ENCODE measurements at regions not wholly inside any gene's neighbourhood (a gene's known extent, or its start where the extent isn't known, plus 50 kb on each side); places are given as distances from the start of the nearest gene placed in this dataset.
A peak's percentile ranks its signal among the peaks of the same experiment; 100 is the strongest.

- TF ChIP-seq, protein P1, sequence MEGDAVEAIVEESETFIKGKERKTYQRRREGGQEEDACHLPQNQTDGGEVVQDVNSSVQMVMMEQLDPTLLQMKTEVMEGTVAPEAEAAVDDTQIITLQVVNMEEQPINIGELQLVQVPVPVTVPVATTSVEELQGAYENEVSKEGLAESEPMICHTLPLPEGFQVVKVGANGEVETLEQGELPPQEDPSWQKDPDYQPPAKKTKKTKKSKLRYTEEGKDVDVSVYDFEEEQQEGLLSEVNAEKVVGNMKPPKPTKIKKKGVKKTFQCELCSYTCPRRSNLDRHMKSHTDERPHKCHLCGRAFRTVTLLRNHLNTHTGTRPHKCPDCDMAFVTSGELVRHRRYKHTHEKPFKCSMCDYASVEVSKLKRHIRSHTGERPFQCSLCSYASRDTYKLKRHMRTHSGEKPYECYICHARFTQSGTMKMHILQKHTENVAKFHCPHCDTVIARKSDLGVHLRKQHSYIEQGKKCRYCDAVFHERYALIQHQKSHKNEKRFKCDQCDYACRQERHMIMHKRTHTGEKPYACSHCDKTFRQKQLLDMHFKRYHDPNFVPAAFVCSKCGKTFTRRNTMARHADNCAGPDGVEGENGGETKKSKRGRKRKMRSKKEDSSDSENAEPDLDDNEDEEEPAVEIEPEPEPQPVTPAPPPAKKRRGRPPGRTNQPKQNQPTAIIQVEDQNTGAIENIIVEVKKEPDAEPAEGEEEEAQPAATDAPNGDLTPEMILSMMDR (IDR thresholded peaks at IDR 0.05; ENCODE audit: control insufficient read depth, insufficient read depth, low read depth, low read length, missing control alignments), result no peak
Observed at GRCh38 chr5:8848366-8848765, 697.5 kb downstream of the SEMA5A start.

GRCh38 chr5:8848997-8849594, 696.8 kb downstream of the SEMA5A start:
- TF ChIP-seq, protein P1 (IDR thresholded peaks at IDR 0.05; ENCODE audit: control insufficient read depth, insufficient read depth, low read depth, low read length, missing control alignments), result no peak
- H3K4me3 ChIP-seq (ENCODE audit: control insufficient read depth, low read depth, low read length), result no peak overlapping the region
- peak; percentile 55 for DNase-seq (ENCODE audit: low read depth)

More at GRCh38 chr5:8848366-8848765, 697.5 kb downstream of the SEMA5A start:
- no peak for DNase-seq (ENCODE audit: low read depth)
- no peak overlapping the region for H3K4me3 ChIP-seq (ENCODE audit: control insufficient read depth, low read depth, low read length)

- H3K4me3 ChIP-seq (ENCODE audit: control insufficient read depth, low read depth, low read length), result no peak overlapping the region
- TF ChIP-seq, protein P1 (IDR thresholded peaks at IDR 0.05; ENCODE audit: control insufficient read depth, insufficient read depth, low read depth, low read length, missing control alignments), result no peak
- DNase-seq (ENCODE audit: low read depth), result no peak
Observed at GRCh38 chr5:8851101-8851500, 694.8 kb downstream of the SEMA5A start.

GRCh38 chr5:8857051-8857450, 688.8 kb downstream of the SEMA5A start:
- no peak overlapping the region for H3K4me3 ChIP-seq (ENCODE audit: control insufficient read depth, low read depth, low read length)
- TF ChIP-seq, protein P1 (IDR thresholded peaks at IDR 0.05; ENCODE audit: control insufficient read depth, insufficient read depth, low read depth, low read length, missing control alignments), result no peak
- peak; percentile 43 for DNase-seq (ENCODE audit: low read depth)

- DNase-seq (ENCODE audit: low read depth), result no peak
- TF ChIP-seq, protein P1 (IDR thresholded peaks at IDR 0.05; ENCODE audit: control insufficient read depth, insufficient read depth, low read depth, low read length, missing control alignments), result no peak
Observed at GRCh38 chr5:8861764-8862163, 684.1 kb downstream of the SEMA5A start.

GRCh38 chr5:8864053-8864452, 681.8 kb downstream of the SEMA5A start:
- TF ChIP-seq, protein P1 (IDR thresholded peaks at IDR 0.05; ENCODE audit: control insufficient read depth, insufficient read depth, low read depth, low read length, missing control alignments), result peak; percentile 52
- no peak for DNase-seq (ENCODE audit: low read depth)
- no peak overlapping the region for H3K4me3 ChIP-seq (ENCODE audit: control insufficient read depth, low read depth, low read length)

More at GRCh38 chr5:8861764-8862163, 684.1 kb downstream of the SEMA5A start:
- no peak overlapping the region for H3K4me3 ChIP-seq (ENCODE audit: control insufficient read depth, low read depth, low read length)
